ENCODE measurements at regions not wholly inside any gene's neighbourhood (a gene's known extent, or its start where the extent isn't known, plus 50 kb on each side); places are given as distances from the start of the nearest gene placed in this dataset.
"Not testable (repeated sequence)": the region's sequence is repeated elsewhere in the genome, so short reads cannot be mapped to it uniquely, and the experiment has no call there.

GRCh38 chr13:80070024-80070703 lies 270.8 kb downstream of the SPRY2 start:
- no peak for DNase-seq

DNA sequence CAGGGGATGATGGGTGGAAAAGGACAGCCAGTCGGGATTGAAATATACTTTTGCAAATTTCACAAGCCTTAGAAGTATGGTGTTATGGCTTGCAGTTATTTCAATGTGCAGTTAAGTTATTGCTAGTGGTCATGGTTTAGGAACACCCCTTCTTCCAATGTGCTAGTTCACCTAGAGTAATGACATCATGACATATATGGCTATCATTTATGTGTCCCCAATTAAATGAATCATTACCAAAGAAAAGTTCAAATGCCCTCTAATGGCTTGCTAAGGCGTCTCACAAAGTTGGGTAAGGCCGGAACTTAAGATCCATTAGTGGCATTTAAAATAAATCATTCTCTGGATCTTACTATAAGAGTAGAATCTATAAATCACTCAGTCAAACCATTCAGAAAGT lies 271.6 kb downstream of the SPRY2 start:
- no peak for DNase-seq

DNA sequence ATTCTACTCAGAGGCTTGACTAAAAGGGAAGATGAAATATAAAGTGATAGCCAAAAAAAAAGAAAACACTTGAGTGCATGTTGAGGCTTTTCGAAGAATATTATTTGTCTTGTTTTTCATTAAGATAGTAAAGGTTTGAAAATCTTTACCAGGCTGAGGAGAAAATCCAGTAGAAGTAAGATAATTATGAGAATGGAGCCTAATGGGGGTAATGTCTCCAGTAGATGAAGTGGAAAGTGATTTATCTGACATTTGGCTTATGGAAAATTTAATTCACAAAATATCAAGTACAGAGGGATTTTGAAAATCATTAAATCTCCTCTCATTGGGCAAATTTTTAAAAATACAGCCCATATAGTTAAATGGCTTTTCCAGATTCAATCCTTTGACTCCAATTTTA lies 274.9 kb downstream of the SPRY2 start:
- no peak for DNase-seq

- not testable (repeated sequence) for DNase-seq
These were observed 278.5 kb downstream of the SPRY2 start for GRCh38 chr13:80062416-80062815.

DNA sequence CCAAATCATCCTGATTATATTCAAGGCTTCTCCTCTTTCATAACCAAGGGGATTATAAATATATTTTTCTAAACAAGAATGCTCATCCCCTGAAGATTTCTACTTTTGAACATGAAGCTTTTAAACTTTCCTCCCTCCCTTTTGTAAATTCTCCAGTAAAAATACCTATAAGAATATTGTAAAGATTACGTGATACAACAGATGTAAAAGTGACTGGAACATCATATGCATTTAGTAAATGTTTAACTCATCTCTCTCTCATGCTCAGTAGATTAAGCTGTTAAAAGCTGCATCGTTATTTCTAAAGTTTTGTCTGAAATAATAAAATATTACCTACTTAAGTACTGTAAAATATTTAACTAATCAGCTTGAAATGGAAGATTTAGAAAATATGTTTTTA lies 281.1 kb downstream of the SPRY2 start:
- DNase-seq: no peak

DNA sequence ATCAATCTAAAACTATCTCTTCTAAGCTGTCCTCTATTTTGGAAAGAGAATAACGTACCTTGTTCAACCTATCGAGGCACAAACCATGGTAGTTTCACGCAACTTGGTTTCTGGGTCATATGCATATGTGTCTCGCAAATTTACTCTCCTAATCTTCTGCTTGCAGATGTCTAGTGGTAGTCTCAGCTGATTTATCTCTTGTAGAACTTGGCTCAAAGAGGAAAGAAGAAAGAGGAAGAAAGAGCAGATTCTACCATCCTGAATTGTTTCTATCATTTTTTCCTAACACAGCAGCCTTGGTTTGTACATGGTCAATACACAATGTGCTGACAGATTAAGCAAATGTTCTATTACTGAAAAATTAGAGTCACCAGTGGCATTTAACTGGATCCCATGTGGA lies 282.3 kb downstream of the SPRY2 start:
- DNase-seq: no peak

DNA sequence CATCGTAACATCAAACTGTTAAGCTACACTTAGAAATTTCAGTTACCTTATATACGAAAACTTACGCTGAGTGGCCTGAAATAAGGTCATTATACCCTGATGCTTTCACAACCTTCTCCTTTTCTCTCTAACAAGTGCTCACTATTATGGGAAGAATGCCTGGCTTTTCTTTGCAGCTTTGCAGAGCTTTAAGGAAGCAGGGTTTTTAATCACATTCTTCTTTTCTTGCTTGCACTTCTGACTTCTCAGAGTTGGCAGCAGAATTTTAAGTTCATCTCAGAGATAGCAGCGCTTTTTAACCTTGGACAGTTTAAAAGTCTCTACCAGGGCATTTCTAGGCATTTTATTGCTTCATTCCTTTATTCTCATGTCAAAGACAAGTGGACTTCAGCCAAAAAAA lies 285.1 kb downstream of the SPRY2 start:
- DNase-seq: no peak

DNA sequence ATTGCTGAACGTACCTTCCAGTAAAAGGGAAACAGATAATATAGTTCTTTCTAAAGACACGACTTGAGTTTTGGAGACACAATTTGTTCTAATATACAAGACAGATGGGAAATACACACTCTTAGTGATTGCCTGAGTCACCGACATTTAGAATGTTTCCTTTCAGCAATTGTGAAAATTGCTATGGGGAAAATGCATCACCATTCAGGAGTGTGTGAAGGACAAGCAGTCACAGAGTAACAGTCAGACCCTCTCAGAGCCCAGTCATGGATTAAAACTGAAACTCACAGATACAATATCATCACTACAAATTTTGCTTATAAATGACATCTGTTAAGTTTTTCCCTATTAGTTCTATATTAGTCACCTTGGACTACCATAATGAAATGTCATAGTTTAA lies 286.1 kb downstream of the SPRY2 start:
- DNase-seq: no peak

DNA sequence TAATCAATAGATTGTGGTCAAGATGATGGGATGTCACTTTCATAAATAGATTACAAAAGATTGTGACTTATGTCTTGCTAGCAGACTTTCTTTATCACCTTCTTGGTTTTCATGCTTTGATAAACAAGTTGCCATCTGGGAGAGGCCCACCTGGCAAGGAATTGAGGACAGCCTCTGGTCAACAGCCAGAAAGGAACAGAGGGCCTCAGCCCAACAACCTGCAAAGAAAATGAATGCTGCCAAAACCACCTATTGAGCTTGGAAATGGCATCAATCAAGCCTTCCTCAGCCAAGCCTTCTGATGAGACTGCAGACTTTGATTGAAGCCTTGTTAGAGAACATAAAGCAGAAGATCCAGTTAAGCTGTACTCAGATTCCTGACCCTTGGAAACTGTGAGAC lies 288.6 kb downstream of the SPRY2 start:
- no peak for DNase-seq

DNA sequence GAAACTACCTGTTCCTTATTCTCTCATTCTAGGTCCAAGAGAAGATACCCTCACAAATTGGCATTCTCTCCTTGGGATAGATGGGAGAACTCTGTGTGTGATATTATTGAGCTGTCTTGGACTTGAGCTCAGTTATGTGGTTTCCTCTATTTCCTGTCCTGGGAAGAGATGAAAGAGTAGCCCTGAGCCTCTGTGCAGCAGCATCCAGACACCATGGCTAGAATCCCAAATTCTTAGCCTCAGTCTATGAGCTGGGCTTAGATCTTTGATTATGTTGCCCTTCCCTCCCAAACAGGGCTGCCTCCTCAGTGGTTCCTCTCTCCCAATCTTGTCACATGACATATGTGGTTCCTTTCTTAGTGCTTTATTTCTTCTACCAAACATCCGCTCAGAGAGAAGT lies 290.7 kb downstream of the SPRY2 start:
- DNase-seq: no peak

DNA sequence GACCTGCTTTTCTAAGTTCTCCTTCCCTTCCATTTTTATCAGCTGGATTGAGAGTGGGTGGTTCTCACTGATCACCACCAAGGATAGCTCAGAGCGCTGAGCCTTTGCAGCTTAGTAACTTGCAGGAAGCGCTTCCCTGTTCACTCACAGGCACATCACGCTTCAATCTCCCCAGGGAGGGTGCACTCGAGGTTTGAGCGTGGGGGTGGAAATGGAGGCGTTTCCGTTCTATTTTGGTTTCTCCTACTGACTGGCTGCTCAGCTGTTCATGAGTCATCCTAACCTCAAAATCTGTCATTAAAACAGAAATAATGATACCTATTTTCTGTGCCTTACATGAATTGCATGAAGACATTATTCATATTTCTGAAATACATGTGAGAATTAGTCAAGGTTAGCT lies 292.1 kb downstream of the SPRY2 start:
- peak; percentile 55 for DNase-seq

DNA sequence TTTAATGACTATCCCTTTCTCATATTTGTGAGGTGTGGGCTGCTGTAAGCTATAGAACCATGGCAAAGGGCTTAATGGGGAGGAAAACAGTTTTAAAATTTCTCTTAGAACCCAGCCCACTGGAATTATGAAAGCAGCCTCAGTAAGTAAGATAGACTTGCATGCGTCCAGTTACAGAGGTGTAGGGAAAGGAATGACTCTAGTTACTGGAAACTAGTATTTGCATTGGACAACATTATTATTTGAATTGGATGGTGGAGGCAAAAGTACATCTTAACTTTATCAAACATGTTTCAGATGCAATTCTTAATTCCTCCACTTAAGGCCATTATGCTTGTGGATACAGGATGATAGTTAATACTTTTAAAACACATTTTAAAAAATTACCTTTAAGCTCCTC lies 292.9 kb downstream of the SPRY2 start:
- no peak for DNase-seq

- DNase-seq: no peak
These were observed 293.5 kb downstream of the SPRY2 start for GRCh38 chr13:80047406-80047805.

DNA sequence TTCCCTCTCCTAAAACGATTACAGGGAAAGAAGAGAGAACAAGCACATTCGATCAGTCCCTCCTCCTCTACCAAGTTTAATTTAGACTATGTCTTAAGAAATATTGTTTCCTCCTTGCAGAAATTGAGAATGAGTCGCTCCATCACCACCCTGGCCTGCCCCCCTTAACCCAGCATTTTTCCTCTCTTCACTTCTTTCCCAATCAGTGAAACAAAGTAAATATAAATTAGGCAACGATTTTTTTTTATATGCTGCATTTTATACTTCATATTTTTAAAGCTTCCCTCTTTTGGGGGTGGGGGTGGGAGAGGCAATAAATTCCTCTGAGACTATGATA lies 300.0 kb downstream of the SPRY2 start:
- no peak for DNase-seq

DNA sequence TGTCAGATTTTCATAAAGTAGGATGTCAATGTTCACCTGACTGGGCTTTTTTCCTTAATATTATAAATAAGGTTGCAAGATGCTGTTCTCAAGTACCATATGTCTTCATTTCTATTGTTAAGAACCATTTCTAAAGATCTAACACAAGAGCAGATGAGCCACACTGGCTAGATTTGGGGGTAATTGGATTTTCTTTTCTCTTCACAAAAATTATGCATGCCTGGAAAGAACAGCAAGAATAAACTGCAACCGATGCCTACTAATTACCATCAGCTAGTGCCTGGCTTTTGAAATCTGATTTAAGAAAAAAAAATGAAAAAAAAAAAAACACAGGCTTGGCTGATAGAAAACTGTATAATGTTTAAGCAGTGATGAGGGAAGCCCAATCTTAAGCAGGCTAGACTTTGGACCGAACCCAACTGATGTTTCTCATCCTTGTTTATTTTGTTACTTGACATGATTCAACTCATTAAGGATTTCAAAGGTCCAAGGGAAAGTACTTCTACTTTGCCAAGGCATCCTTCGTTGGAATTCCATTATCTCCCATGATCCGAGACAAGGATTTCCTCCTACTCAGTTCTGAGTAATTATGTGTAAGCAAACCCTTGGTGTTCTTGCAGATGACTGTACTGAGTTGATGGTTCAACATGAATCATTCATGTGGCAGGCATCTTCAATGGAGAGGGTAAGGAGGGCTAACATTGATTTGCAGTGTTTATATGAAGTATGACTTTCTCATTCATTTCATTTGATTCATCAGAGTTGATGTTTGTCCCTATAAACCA lies 300.5 kb downstream of the SPRY2 start:
- no peak for DNase-seq

DNA sequence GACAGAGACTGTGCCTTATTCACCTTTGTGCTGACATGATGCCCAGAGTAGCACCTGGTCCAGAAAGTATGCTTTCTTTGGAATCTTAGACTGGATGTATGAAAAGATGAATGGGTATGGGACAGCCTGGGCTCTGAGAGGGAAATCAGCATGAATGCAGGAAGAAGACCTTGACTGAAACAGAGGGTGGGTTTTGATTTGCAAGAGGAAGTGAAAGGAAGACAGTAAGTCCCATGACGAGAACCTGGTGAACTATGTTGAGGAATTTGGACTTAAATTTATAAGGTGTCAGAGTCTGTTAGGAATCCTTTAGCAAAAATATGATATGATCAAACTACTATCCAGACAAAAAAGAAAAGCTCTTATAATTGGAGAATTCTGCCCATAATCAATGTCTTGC lies 301.9 kb downstream of the SPRY2 start:
- DNase-seq: no peak

- DNase-seq: no peak
These were observed 302.6 kb downstream of the SPRY2 start for GRCh38 chr13:80038371-80038770.

DNA sequence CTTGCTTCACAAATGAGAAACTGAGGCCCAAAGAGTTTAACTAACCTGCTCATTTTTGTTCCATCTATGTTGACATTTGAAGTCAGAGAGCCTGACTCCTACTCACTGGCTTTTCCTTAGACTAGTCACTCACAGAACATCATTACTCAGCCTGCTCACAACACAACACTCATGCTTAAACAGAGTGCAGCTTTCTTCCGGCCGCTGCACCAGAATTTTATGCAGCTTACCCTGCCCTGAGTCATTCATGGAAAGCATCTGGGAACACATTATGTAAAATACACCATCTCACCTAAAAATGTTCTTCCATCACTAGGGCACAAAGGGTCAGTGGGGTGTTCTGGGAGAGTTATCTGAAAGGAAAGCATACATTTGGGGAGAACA lies 303.4 kb downstream of the SPRY2 start:
- no peak for DNase-seq

GRCh38 chr13:80036845-80037504 lies 304.0 kb downstream of the SPRY2 start:
- no peak for DNase-seq

- no peak for DNase-seq
These were observed 305.8 kb downstream of the SPRY2 start for GRCh38 chr13:80035096-80035495.

- DNase-seq: no peak
These were observed 307.0 kb downstream of the SPRY2 start for GRCh38 chr13:80033951-80034350.

GRCh38 chr13:80033286-80033685 lies 307.6 kb downstream of the SPRY2 start:
- DNase-seq: no peak

DNA sequence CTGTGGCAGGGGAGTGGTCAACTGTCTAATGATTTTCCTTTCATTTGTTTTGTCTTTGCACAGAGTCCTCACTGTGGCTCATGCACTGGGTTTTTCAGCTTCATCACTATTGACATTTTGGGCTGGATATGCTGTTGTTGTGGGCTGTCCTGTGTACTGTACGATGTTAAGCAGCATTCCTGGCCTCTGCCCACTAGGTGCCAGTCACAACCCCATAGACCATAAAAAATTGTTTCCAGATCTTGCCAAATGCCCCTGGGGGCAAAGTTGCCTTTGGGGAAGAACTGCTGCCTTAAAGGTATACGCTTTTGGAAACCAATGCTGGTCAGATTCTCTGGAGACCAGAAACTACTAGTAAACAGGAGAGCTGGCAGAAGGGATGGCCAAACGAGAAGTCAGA lies 310.4 kb downstream of the SPRY2 start:
- DNase-seq: no peak

DNA sequence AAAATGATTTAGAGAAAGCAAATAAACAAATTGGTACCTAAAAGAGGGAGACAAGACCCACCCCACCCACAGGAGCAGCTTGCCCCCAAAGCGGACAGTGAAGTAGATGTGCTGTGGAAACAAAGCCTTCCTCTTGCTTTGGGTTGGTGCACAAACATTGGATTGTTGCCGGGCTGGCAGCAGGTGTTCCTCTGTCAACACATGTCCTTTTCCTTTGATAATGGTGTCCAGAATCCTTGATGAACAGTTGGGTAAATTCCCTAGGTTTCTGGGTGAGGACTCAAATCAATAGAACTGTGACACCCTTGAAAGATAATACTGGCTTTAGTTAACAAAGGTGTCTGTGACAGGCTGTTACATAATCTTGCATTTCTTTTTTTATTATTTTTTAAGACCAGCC lies 311.8 kb downstream of the SPRY2 start:
- no peak for DNase-seq
